Esophagus muscularis mucosa (tissue), 4 donors: ENCODE measurements at regions not wholly inside any gene's neighbourhood (a gene's known extent, or its start where the extent isn't known, plus 50 kb on each side); places are given as distances from the start of the nearest gene placed in this dataset.

Experiments used
- DNase-seq: peaks from one replicate; pipeline ENCODE4 v3.0.0-alpha.2; 2017; ENCODE audit errors: extremely low spot score
- H3K27ac ChIP-seq, 4 donors: fragments of 200-600 bp; sonication (generic); replicated peaks in 1 of 4; 1 replicate in 3 of 4; 2 replicates in 1 of 4; pipeline ENCODE4 v1.5.1; 2016 to 2019; ENCODE audit warnings: mild to moderate bottlenecking in 1 of 4
- H3K27me3 ChIP-seq, 4 donors: fragments of 200-600 bp; sonication (generic); one replicate each; pipeline versions ENCODE4 v1.5.1 to v1.6.0; 2016 to 2019
- H3K36me3 ChIP-seq, 4 donors: fragments of 200-600 bp; sonication (generic); one replicate each; pipeline ENCODE4 v1.5.1; 2016 to 2019
- H3K4me1 ChIP-seq, 4 donors: fragments of 200-600 bp; sonication (generic); one replicate each; pipeline ENCODE4 v1.5.1; 2016 to 2019
- H3K4me3 ChIP-seq, 4 donors: fragments of 200-600 bp; sonication (generic); 1 replicate in 2 of 4; 2 replicates in 2 of 4; pipeline ENCODE4 v1.5.1; 2016 to 2019; ENCODE audit warnings: mild to moderate bottlenecking in 4 of 4, moderate library complexity in 1 of 4
- H3K9me3 ChIP-seq, 4 donors: fragments of 200-600 bp; sonication (generic); 1 replicate in 3 of 4; 2 replicates in 1 of 4; pipeline ENCODE4 v1.5.1; 2016 to 2019
- EP300 ChIP-seq: sonication (generic); formaldehyde crosslinking; IDR thresholded peaks from one replicate; pipeline ENCODE4 v1.6.1; 2017; ENCODE audit warnings: antibody characterized with exemption
- POLR2A ChIP-seq: fragments of 450-650 bp; IDR thresholded peaks from one replicate; pipeline ENCODE4 v1.6.1; 2017; ENCODE audit warnings: antibody characterized with exemption, moderate library complexity, mild to moderate bottlenecking, low read depth
- POLR2AphosphoS5 ChIP-seq, 2 donors: sonication (generic); formaldehyde crosslinking; IDR thresholded peaks; one replicate each; pipeline ENCODE4 v1.6.1; 2017; ENCODE audit warnings: antibody characterized with exemption in 2 of 2
- WGBS: methylation state at CpG from one replicate; pipeline ENCODE4 v1.1.5; 2018; 5-methylcytosine and 5-hydroxymethylcytosine counted together
- intact Hi-C: fragments of 100-400 bp; cut with DNase I; formaldehyde crosslinking; loops from one replicate; pipeline ENCODE4 v1.15.1; 2023
- TF ChIP-seq, protein P1 (sequence below), 3 experiments: fragments of 200-600 bp in 2 of 3; fragments of 450-650 bp in 1 of 3; sonication (generic) in 2 of 3; IDR thresholded peaks; one replicate each; pipeline ENCODE4 v1.5.1; 2017 to 2019; ENCODE audit warnings: antibody characterized with exemption in 3 of 3, mild to moderate bottlenecking in 2 of 3, moderate library complexity in 1 of 3

DNA sequence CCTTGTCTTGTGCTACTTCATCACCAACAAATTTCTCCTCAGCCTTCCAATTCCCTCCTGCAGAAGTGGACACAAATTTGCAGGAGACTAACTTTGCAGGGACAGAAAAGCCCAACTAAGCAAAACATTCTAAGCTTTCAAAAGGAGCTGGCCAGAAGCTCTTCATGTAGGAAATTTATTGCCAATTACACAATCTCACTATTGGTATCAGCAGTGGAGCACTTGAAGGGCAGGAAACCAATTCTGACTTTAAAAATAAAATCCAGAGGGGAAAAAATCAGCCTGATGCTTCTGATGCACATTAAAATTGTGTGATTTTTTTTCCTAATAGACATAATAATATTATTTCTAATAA is 193.3 kb downstream of the LY86 start:
- no peak for DNase-seq
- Histone ChIP-seq H3K36me3 (no peaks in the 10 kb centered on the region), H3K27ac (no peak overlapping the region), H3K4me3 (no peak overlapping the region), H3K27me3 (no peaks in the 10 kb centered on the region), H3K9me3 (no peaks in the 10 kb centered on the region), H3K4me1 (peaks cover 3 to 13% (median 11%) of the 10 kb centered on the region in 4 donors)
- TF ChIP-seq EP300 (no peak), POLR2AphosphoS5 (IDR thresholded peaks at IDR 0.05) (no peak), POLR2A (no peak)
- TF ChIP-seq, protein P1, sequence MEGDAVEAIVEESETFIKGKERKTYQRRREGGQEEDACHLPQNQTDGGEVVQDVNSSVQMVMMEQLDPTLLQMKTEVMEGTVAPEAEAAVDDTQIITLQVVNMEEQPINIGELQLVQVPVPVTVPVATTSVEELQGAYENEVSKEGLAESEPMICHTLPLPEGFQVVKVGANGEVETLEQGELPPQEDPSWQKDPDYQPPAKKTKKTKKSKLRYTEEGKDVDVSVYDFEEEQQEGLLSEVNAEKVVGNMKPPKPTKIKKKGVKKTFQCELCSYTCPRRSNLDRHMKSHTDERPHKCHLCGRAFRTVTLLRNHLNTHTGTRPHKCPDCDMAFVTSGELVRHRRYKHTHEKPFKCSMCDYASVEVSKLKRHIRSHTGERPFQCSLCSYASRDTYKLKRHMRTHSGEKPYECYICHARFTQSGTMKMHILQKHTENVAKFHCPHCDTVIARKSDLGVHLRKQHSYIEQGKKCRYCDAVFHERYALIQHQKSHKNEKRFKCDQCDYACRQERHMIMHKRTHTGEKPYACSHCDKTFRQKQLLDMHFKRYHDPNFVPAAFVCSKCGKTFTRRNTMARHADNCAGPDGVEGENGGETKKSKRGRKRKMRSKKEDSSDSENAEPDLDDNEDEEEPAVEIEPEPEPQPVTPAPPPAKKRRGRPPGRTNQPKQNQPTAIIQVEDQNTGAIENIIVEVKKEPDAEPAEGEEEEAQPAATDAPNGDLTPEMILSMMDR (IDR thresholded peaks at IDR 0.05), result no peak
- intact Hi-C loops, result no loop called here

- Histone ChIP-seq H3K27ac (no peak overlapping the region), H3K4me3 (no peak overlapping the region), H3K9me3 (no peaks in the 10 kb centered on the region), H3K36me3 (no peaks in the 10 kb centered on the region), H3K27me3 (no peaks in the 10 kb centered on the region), H3K4me1 (peaks cover 3 to 13% (median 11%) of the 10 kb centered on the region in 4 donors)
- TF ChIP-seq POLR2A, result no peak
- no peak for TF ChIP-seq EP300
- TF ChIP-seq, protein P1 (IDR thresholded peaks at IDR 0.05), result no peak
- no peak for TF ChIP-seq POLR2AphosphoS5 (IDR thresholded peaks at IDR 0.05)
- intact Hi-C loops, result no loop called here
- no peak for DNase-seq
- WGBS, result 96% methylated on average over 2 of the region's 2 CpGs
These were observed 195.2 kb downstream of the LY86 start for GRCh38 chr6:6783721-6784120.

- H3K4me1 ChIP-seq, result peaks cover 3 to 13% (median 11%) of the 10 kb centered on the region in 4 donors
- no peak overlapping the region for H3K4me3 ChIP-seq
- intact Hi-C loops, result no loop called here
- no peak for TF ChIP-seq EP300
- TF ChIP-seq, protein P1 (IDR thresholded peaks at IDR 0.05), result no peak
- no peak for TF ChIP-seq POLR2AphosphoS5 (IDR thresholded peaks at IDR 0.05)
- TF ChIP-seq POLR2A, result no peak
- no peak for DNase-seq
- WGBS, result 94% methylated on average over 2 of the region's 2 CpGs
- H3K27ac ChIP-seq, result no peak overlapping the region
- no peaks in the 10 kb centered on the region for H3K9me3 ChIP-seq
- no peaks in the 10 kb centered on the region for H3K36me3 ChIP-seq
- H3K27me3 ChIP-seq, result no peaks in the 10 kb centered on the region
These were observed 196.1 kb downstream of the LY86 start for GRCh38 chr6:6784514-6785162.

GRCh38 chr6:6785163-6785521 is 196.6 kb downstream of the LY86 start:
- WGBS, result 68% methylated on average over 5 of the region's 5 CpGs
- no peaks in the 10 kb centered on the region for H3K36me3 ChIP-seq
- H3K9me3 ChIP-seq, result no peaks in the 10 kb centered on the region
- no peak overlapping the region for H3K27ac ChIP-seq
- no peak for DNase-seq
- intact Hi-C loops, result no loop called here
- H3K4me1 ChIP-seq, result peaks cover 3 to 13% (median 11%) of the 10 kb centered on the region in 4 donors
- no peak overlapping the region for H3K4me3 ChIP-seq
- no peaks in the 10 kb centered on the region for H3K27me3 ChIP-seq
- no peak for TF ChIP-seq POLR2A
- no peak for TF ChIP-seq POLR2AphosphoS5 (IDR thresholded peaks at IDR 0.05)
- TF ChIP-seq, protein P1 (IDR thresholded peaks at IDR 0.05), result no peak
- TF ChIP-seq EP300, result no peak
